HEK293 (cell line): ENCODE measurements at regions not wholly inside any gene's neighbourhood (a gene's known extent, or its start where the extent isn't known, plus 50 kb on each side); places are given as distances from the start of the nearest gene placed in this dataset.
"Not testable (repeated sequence)": the region's sequence is repeated elsewhere in the genome, so short reads cannot be mapped to it uniquely, and the experiment has no call there.

Experiments used
- CTCF ChIA-PET: fragments of 350-600 bp; formaldehyde crosslinking; extraction: SDS; loops from one replicate; lab custom pipeline; 2021; ENCODE audit warnings: antibody characterized with exemption; lab: Yijun Ruan, JAX
- POLR2A ChIA-PET: fragments of 300-600 bp; formaldehyde crosslinking; extraction: SDS; loops from one replicate; lab custom pipeline; 2020; ENCODE audit warnings: antibody characterized with exemption, inconsistent platforms; lab: Yijun Ruan, JAX
- H3K27ac ChIP-seq: fragments of 200-500 bp; sonication (Bioruptor generic); 2 replicates; pipeline ENCODE4 v1.5.1; 2014; ENCODE audit warnings: low read depth, low read length, control low read depth, inconsistent platforms; ENCODE audit errors: extremely low read depth
- H3K36me3 ChIP-seq, 2 experiments: fragments of 200-500 bp in 1 of 2; sonication (Bioruptor generic) in 1 of 2; 1 replicate in 1 of 2; 2 replicates in 1 of 2; pipeline ENCODE4 v1.5.1; 2014 to 2017; ENCODE audit warnings: inconsistent platforms in 2 of 2, low read length in 2 of 2; ENCODE audit not compliant: control insufficient read depth in 2 of 2, insufficient read depth in 1 of 2
- H3K4me1 ChIP-seq: fragments of 200-500 bp; sonication (Bioruptor generic); 2 replicates; pipeline ENCODE4 v1.5.1; 2014; ENCODE audit warnings: mild to moderate bottlenecking, low read length, inconsistent platforms; ENCODE audit not compliant: control insufficient read depth, insufficient read depth
- H3K4me3 ChIP-seq: 2 replicates; pipeline ENCODE4 v1.5.1; 2011; ENCODE audit warnings: low read depth, mild to moderate bottlenecking, control low read depth, low read length, moderate library complexity
- H3K9me3 ChIP-seq: fragments of 200-500 bp; sonication (Bioruptor generic); 2 replicates; pipeline ENCODE4 v1.5.1; 2014; ENCODE audit warnings: low read depth, low read length, inconsistent platforms; ENCODE audit not compliant: control insufficient read depth, insufficient read depth
- BCL6B ChIP-seq: fragments of 450-650 bp; formaldehyde crosslinking; IDR thresholded peaks from 2 replicates; pipeline ENCODE4 v1.5.1; 2017; ENCODE audit warnings: missing biosample characterization, missing genetic modification characterization
- CTCF ChIP-seq: fragments of 450-650 bp; formaldehyde crosslinking; IDR thresholded peaks from 2 replicates; pipeline ENCODE4 v1.5.1; 2016; ENCODE audit warnings: missing biosample characterization, missing genetic modification characterization
- GLI2 ChIP-seq: fragments of 450-650 bp; formaldehyde crosslinking; IDR thresholded peaks from 2 replicates; pipeline ENCODE4; 2017; ENCODE audit warnings: missing biosample characterization, missing genetic modification characterization, low read depth, borderline replicate concordance
- KLF7 ChIP-seq: fragments of 450-650 bp; formaldehyde crosslinking; IDR thresholded peaks from 2 replicates; pipeline ENCODE4 v1.5.1; 2016; ENCODE audit warnings: missing biosample characterization, missing genetic modification characterization, borderline replicate concordance
- MYNN ChIP-seq: fragments of 450-650 bp; formaldehyde crosslinking; IDR thresholded peaks from 2 replicates; pipeline ENCODE4 v1.5.1; 2016; ENCODE audit warnings: missing biosample characterization, missing genetic modification characterization, borderline replicate concordance
- PATZ1 ChIP-seq: fragments of 450-650 bp; formaldehyde crosslinking; IDR thresholded peaks from 2 replicates; pipeline ENCODE4 v1.5.1; 2016; ENCODE audit warnings: missing biosample characterization, missing genetic modification characterization
- PRDM10 ChIP-seq: fragments of 450-650 bp; formaldehyde crosslinking; IDR thresholded peaks from 2 replicates; pipeline ENCODE4 v1.5.1; 2016; ENCODE audit warnings: missing biosample characterization, missing genetic modification characterization
- TRIM28 ChIP-seq: IDR thresholded peaks from 2 replicates; pipeline ENCODE4 v1.6.1; 2011; ENCODE audit warnings: low read length, control low read depth, borderline replicate concordance
- ZBTB48 ChIP-seq: fragments of 450-650 bp; formaldehyde crosslinking; IDR thresholded peaks from 2 replicates; pipeline ENCODE4 v1.5.1; 2016; ENCODE audit warnings: missing biosample characterization, missing genetic modification characterization
- ZNF121 ChIP-seq: fragments of 450-650 bp; formaldehyde crosslinking; IDR thresholded peaks from 2 replicates; pipeline ENCODE4 v1.5.1; 2016; ENCODE audit warnings: missing biosample characterization, missing genetic modification characterization
- ZNF138 ChIP-seq: fragments of 450-650 bp; formaldehyde crosslinking; IDR thresholded peaks from 2 replicates; pipeline ENCODE4 v1.5.1; 2016; ENCODE audit warnings: missing biosample characterization, missing genetic modification characterization, borderline replicate concordance
- ZNF148 ChIP-seq: fragments of 450-650 bp; formaldehyde crosslinking; IDR thresholded peaks from 2 replicates; pipeline ENCODE4 v1.5.0; 2017; ENCODE audit warnings: missing biosample characterization, missing genetic modification characterization, borderline replicate concordance
- ZNF155 ChIP-seq: fragments of 450-650 bp; formaldehyde crosslinking; IDR thresholded peaks from 2 replicates; pipeline ENCODE4 v1.5.1; 2016; ENCODE audit warnings: missing biosample characterization, missing genetic modification characterization
- ZNF514 ChIP-seq: fragments of 450-650 bp; formaldehyde crosslinking; IDR thresholded peaks from 2 replicates; pipeline ENCODE4 v1.5.1; 2016; ENCODE audit warnings: missing biosample characterization, missing genetic modification characterization
- ZNF580 ChIP-seq: fragments of 450-650 bp; formaldehyde crosslinking; IDR thresholded peaks from 2 replicates; pipeline ENCODE4 v1.5.1; 2016; ENCODE audit warnings: missing biosample characterization, missing genetic modification characterization
- ZNF596 ChIP-seq: fragments of 450-650 bp; IDR thresholded peaks from 2 replicates; pipeline ENCODE4 v1.5.0; 2018; ENCODE audit warnings: missing biosample characterization, mild to moderate bottlenecking, missing genetic modification characterization, moderate library complexity
- ZNF654 ChIP-seq: fragments of 450-650 bp; formaldehyde crosslinking; IDR thresholded peaks from 2 replicates; pipeline ENCODE4 v1.5.1; 2016; ENCODE audit warnings: low read depth, missing biosample characterization, missing genetic modification characterization
- ZNF660 ChIP-seq: fragments of 450-650 bp; IDR thresholded peaks from 2 replicates; pipeline ENCODE4 v1.5.1; 2018; ENCODE audit warnings: missing biosample characterization, mild to moderate bottlenecking, missing genetic modification characterization
- ZNF777 ChIP-seq: fragments of 450-650 bp; formaldehyde crosslinking; IDR thresholded peaks from 2 replicates; pipeline ENCODE4 v1.5.1; 2017; ENCODE audit warnings: missing biosample characterization, missing genetic modification characterization, borderline replicate concordance
- ZNF792 ChIP-seq: fragments of 450-650 bp; formaldehyde crosslinking; IDR thresholded peaks from 2 replicates; pipeline ENCODE4 v1.5.1; 2016; ENCODE audit warnings: missing biosample characterization, missing genetic modification characterization

- TF ChIP-seq BCL6B (tag by site-specific recombination) = no peak
- TF ChIP-seq ZNF148 (tag by site-specific recombination) = no peak
- no peak for TF ChIP-seq ZNF580
- no peak for TF ChIP-seq ZNF514 (tag by site-specific recombination)
- no peak for TF ChIP-seq ZBTB48 (tag by site-specific recombination)
- no peak for TF ChIP-seq ZNF138 (tag by site-specific recombination)
- TF ChIP-seq PATZ1 (tag by site-specific recombination) = no peak
- TF ChIP-seq GLI2 (tag by site-specific recombination) = no peak
- TF ChIP-seq ZNF654 (tag by site-specific recombination) = peak; percentile 12
- no peak for TF ChIP-seq ZNF155 (tag by site-specific recombination)
- TF ChIP-seq CTCF = peak; percentile 50; the same call in 1 of the 2 replicates
- peak; percentile 59; the same call in 1 of the 2 replicates for TF ChIP-seq TRIM28
- TF ChIP-seq ZNF777 (tag by site-specific recombination) = no peak
- TF ChIP-seq ZNF660 = 0 out of 2 replicates have a peak, but pooled peaks have one; percentile 21
- no peak for TF ChIP-seq ZNF792 (tag by site-specific recombination)
- TF ChIP-seq MYNN = no peak
- TF ChIP-seq, all 188 proteins: peak for 6
Measured at GRCh38 chr7:98733036-98733435, 116.0 kb downstream of the NPTX2 start (continued).

- no peak overlapping the region for H3K27ac ChIP-seq
- POLR2A ChIA-PET = no interaction called here
- CTCF ChIA-PET = interaction anchor here (0.6 to 2.5 kb wide), 5 partner anchors 8 to 231 kb away, joined by 3 to 25 read pairs (median 3); no protein-coding TSS in a partner anchor
Measured at GRCh38 chr7:98735801-98736200, 118.7 kb downstream of the NPTX2 start.

GRCh38 chr7:98736461-98736860 lies 119.4 kb downstream of the NPTX2 start:
- not testable (repeated sequence) for H3K4me3 ChIP-seq

More at GRCh38 chr7:98735801-98736200, 118.7 kb downstream of the NPTX2 start:
- Histone ChIP-seq H3K4me3 (no peak overlapping the region), H3K9me3 (no peaks in the 10 kb centered on the region), H3K36me3 (no peaks in the 10 kb centered on the region), H3K4me1 (no peaks in the 10 kb centered on the region)
- TF ChIP-seq KLF7 (tag by site-specific recombination) = no peak
- no peak for TF ChIP-seq ZNF121
- TF ChIP-seq PRDM10 (tag by site-specific recombination) = no peak
- no peak for TF ChIP-seq ZNF596 (tag by site-specific recombination)
- TF ChIP-seq ZNF654 (tag by site-specific recombination) = no peak

More at GRCh38 chr7:98736461-98736860, 119.4 kb downstream of the NPTX2 start:
- H3K9me3 ChIP-seq, H3K36me3 ChIP-seq, H3K4me1 ChIP-seq, POLR2A ChIA-PET, H3K27ac ChIP-seq: not testable (repeated sequence)
- CTCF ChIA-PET = interaction anchor here (0.6 to 2.5 kb wide), 5 partner anchors 9 to 286 kb away, joined by 3 to 25 read pairs (median 3); no protein-coding TSS in a partner anchor
